ENCODE measurements at regions not wholly inside any gene's neighbourhood (a gene's known extent, or its start where the extent isn't known, plus 50 kb on each side); places are given as distances from the start of the nearest gene placed in this dataset.

DNA sequence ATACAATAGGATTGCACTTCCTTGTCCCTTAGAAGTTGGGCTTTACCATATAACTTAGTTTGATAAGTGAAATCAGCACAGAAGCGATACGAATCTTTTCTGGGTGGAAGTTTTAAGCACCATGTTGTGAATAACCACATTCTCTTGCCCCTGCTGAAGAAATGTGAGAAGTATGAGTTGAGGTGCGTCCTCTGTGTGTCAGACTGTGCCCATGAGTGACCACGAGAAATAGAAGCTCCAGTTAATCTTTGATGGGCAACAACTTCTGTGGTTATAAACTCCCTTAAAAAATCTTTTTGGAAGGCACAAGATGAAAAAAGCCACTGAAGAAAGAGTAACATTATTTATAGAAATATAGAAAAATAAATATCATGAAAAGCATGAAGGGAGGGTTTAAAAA lies 668.2 kb downstream of the DTWD2 start:
- no peak for DNase-seq
- 82 to 96% methylated on average over 4 of the region's 4 CpGs for WGBS, 2 donors
- no peak overlapping the region for H3K4me3 ChIP-seq
- TF ChIP-seq, protein P1, sequence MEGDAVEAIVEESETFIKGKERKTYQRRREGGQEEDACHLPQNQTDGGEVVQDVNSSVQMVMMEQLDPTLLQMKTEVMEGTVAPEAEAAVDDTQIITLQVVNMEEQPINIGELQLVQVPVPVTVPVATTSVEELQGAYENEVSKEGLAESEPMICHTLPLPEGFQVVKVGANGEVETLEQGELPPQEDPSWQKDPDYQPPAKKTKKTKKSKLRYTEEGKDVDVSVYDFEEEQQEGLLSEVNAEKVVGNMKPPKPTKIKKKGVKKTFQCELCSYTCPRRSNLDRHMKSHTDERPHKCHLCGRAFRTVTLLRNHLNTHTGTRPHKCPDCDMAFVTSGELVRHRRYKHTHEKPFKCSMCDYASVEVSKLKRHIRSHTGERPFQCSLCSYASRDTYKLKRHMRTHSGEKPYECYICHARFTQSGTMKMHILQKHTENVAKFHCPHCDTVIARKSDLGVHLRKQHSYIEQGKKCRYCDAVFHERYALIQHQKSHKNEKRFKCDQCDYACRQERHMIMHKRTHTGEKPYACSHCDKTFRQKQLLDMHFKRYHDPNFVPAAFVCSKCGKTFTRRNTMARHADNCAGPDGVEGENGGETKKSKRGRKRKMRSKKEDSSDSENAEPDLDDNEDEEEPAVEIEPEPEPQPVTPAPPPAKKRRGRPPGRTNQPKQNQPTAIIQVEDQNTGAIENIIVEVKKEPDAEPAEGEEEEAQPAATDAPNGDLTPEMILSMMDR (IDR thresholded peaks at IDR 0.05) = no peak
- no peak for TF ChIP-seq POLR2A (IDR thresholded peaks at IDR 0.05)
- no peak overlapping the region for H3K27ac ChIP-seq
- intact Hi-C loops (cut with DNase I) = no loop called here
- no peaks in the 10 kb centered on the region for H3K9me3 ChIP-seq
- no peaks in the 10 kb centered on the region for H3K27me3 ChIP-seq
- H3K4me1 ChIP-seq = no peaks in the 10 kb centered on the region
- no peaks in the 10 kb centered on the region for H3K36me3 ChIP-seq

DNA sequence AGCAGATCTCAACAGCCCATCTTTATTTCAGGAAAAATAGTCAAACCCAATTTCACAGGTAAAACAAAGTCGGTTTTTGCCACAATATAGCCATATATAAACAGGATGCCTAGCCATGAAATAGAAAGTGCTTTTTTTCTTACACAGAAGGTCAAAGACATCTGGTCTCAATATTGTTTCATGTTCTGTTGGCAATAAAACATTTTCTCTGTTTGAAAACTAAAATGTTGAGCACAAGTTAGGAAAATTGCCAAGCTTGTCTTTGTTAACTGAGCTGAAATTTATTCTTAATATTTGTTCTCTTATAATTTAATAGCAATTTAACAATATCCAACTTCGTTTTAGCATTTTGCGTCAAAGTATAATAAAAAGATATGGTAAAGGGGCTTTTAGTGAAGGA lies 673.4 kb downstream of the DTWD2 start:
- 50 to 51% methylated on average over 3 of the region's 3 CpGs for WGBS, 2 donors
- H3K4me1 ChIP-seq = no peaks in the 10 kb centered on the region
- no peak overlapping the region for H3K27ac ChIP-seq
- no peak for TF ChIP-seq POLR2A (IDR thresholded peaks at IDR 0.05)
- H3K36me3 ChIP-seq = no peaks in the 10 kb centered on the region
- no peaks in the 10 kb centered on the region for H3K9me3 ChIP-seq
- H3K4me3 ChIP-seq = no peak overlapping the region
- DNase-seq = no peak
- intact Hi-C loops (cut with DNase I) = no loop called here
- H3K27me3 ChIP-seq = no peaks in the 10 kb centered on the region

DNA sequence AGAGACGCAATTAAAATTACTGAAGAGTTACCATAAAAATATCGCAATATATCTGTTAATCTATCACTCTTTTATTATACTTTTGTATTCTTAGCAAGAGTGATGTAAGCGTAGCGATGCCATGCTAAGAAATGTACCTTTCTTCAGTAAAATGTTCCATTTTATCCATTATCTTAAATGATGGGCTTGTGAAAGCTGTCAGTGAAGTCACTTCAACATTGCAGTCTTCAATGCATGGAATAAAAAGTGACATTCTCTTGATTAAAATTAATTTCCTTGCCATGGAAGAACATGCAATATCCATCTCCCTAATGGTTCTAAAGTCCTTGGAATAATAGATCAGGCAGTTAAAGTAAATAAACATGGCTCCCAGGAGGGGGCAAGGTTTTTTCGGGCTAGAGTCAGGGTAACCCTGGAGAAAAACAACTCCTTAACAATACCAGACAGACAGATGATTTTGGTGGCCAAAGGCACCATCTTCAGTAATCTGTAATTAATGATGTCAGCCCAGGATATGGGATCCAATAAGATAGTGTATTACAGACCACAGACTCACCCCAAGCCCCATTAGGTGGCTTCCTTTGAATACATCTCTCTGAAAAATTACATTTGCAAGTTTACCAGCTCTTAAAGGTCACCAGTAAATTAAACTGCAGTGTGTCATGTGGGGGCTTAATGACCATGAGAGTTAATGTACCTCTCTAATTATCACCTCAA lies 677.1 kb downstream of the DTWD2 start:
- TF ChIP-seq, protein P1 (IDR thresholded peaks at IDR 0.05) = no peak
- no peak for TF ChIP-seq POLR2A (IDR thresholded peaks at IDR 0.05)
- no peaks in the 10 kb centered on the region for H3K36me3 ChIP-seq
- H3K27me3 ChIP-seq = no peaks in the 10 kb centered on the region
- H3K9me3 ChIP-seq = no peaks in the 10 kb centered on the region
- H3K27ac ChIP-seq = no peak overlapping the region
- intact Hi-C loops (cut with DNase I) = no loop called here
- no peaks in the 10 kb centered on the region for H3K4me1 ChIP-seq
- H3K4me3 ChIP-seq = no peak overlapping the region
- no peak for DNase-seq
- 86% methylated on average over 5 of the region's 5 CpGs for whole genome bisulfite sequencing, 2 donors

DNA sequence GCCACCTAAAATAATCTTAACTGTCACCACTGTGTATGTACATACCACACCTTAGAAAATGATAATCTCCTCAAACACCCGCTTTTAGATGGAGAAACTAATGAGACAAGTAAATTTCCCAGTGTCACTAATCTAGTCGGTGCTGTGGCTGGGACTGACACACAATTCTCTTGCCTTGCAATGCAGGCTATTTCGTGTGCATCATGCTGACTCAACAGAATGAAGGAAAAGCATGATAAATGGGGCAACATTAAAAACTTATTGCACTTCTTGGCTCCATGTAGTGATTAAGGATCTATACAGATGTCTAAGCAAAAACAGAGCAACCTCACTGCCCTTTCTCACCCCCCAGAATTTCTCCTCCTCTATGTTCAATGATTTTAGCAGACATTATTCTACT lies 677.9 kb downstream of the DTWD2 start:
- Histone ChIP-seq H3K4me1 (no peaks in the 10 kb centered on the region), H3K27ac (no peak overlapping the region), H3K27me3 (no peaks in the 10 kb centered on the region), H3K4me3 (no peak overlapping the region), H3K36me3 (no peaks in the 10 kb centered on the region), H3K9me3 (no peaks in the 10 kb centered on the region)
- 57 to 64% methylated on average over 3 of the region's 3 CpGs for WGBS, 2 donors
- TF ChIP-seq, protein P1 (IDR thresholded peaks at IDR 0.05) = no peak
- TF ChIP-seq POLR2A (IDR thresholded peaks at IDR 0.05) = no peak
- intact Hi-C loops (cut with DNase I) = no loop called here
- DNase-seq = no peak

DNA sequence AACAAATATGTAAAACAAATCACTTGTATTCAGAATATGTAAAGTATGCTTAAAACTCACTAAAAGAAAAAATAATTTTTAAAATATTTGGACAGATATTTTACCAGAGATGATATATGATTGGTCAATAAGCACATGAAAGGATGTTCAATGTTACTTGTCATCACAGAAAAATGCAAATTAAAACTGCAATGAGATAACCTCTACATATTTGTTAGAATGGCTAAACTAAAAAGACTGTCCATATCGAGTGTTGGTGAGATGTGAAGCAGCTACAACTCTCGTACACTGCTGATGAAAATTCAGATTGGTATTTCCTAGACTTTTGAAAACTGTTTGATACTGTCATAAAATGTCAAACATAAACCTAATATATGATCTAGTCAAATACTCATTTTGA lies 685.1 kb downstream of the DTWD2 start:
- Histone ChIP-seq H3K4me3 (no peak overlapping the region), H3K9me3 (no peaks in the 10 kb centered on the region), H3K27me3 (no peaks in the 10 kb centered on the region), H3K36me3 (no peaks in the 10 kb centered on the region), H3K4me1 (no peaks in the 10 kb centered on the region), H3K27ac (no peak overlapping the region)
- TF ChIP-seq, protein P1 (IDR thresholded peaks at IDR 0.05) = no peak
- no peak for TF ChIP-seq POLR2A (IDR thresholded peaks at IDR 0.05)
- DNase-seq = no peak
- intact Hi-C loops (cut with DNase I) = no loop called here
- WGBS, 2 donors = 73 to 86% methylated on average over 2 of the region's 2 CpGs

DNA sequence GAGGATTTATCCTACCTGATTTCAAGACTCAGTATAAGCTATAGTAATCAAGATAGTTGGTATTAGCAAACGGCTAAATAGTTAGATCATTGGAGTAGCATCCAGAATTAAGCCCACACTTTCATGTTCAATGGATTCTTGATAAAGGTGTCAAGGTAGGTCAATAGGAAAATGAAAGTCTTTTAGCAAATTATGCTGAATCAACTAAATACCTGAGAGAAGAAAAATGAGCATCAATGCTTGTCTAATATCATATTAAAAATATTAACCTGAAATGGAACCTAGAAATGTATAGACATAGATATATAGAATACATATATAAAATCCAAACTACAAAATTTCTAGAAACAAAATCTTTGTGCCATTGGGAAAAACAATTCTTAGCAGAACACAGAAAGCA lies 685.6 kb downstream of the DTWD2 start:
- no peak overlapping the region for H3K27ac ChIP-seq
- DNase-seq = no peak
- H3K4me1 ChIP-seq = no peaks in the 10 kb centered on the region
- H3K27me3 ChIP-seq = no peaks in the 10 kb centered on the region
- 43 to 48% methylated on average over 1 of the region's 1 CpG for WGBS, 2 donors
- intact Hi-C loops (cut with DNase I) = no loop called here
- no peak for TF ChIP-seq POLR2A (IDR thresholded peaks at IDR 0.05)
- TF ChIP-seq, protein P1 (IDR thresholded peaks at IDR 0.05) = no peak
- H3K36me3 ChIP-seq = no peaks in the 10 kb centered on the region
- no peak overlapping the region for H3K4me3 ChIP-seq
- no peaks in the 10 kb centered on the region for H3K9me3 ChIP-seq
